AG20443 (cell line): ENCODE measurements at regions not wholly inside any gene's neighbourhood (a gene's known extent, or its start where the extent isn't known, plus 50 kb on each side); places are given as distances from the start of the nearest gene placed in this dataset.
A peak's percentile ranks its signal among the peaks of the same experiment; 100 is the strongest.
"Not testable (repeated sequence)": the region's sequence is repeated elsewhere in the genome, so short reads cannot be mapped to it uniquely, and the experiment has no call there.

Experiments used
- DNase-seq: peaks from one replicate; pipeline ENCODE4 v3.0.0; 2012; ENCODE audit warnings: low spot score, mixed read lengths

GRCh38 chr10:64115908-64116643 is 594.9 kb downstream of the REEP3 start:
- DNase-seq = peak; percentile 11

- no peak for DNase-seq
Observed at GRCh38 chr10:64116707-64117106, 595.5 kb downstream of the REEP3 start.

GRCh38 chr10:64118736-64119135 is 597.5 kb downstream of the REEP3 start:
- DNase-seq = no peak

GRCh38 chr10:64120301-64120980 is 599.2 kb downstream of the REEP3 start:
- DNase-seq = not testable (repeated sequence)

GRCh38 chr10:64130152-64130551 is 609.0 kb downstream of the REEP3 start:
- no peak for DNase-seq

GRCh38 chr10:64134676-64135075 is 613.5 kb downstream of the REEP3 start:
- no peak for DNase-seq

- DNase-seq = no peak
Observed at GRCh38 chr10:64142395-64142794, 621.2 kb downstream of the REEP3 start.

- no peak for DNase-seq
Observed at GRCh38 chr10:64148607-64149006, 627.4 kb downstream of the REEP3 start.

- no peak for DNase-seq
Observed at GRCh38 chr10:64156166-64156565, 635.0 kb downstream of the REEP3 start.

- DNase-seq = no peak
Observed at GRCh38 chr10:64158551-64158950, 637.4 kb downstream of the REEP3 start.

GRCh38 chr10:64159910-64160872 is 639.0 kb downstream of the REEP3 start:
- no peak for DNase-seq

GRCh38 chr10:64170791-64171190 is 649.6 kb downstream of the REEP3 start:
- no peak for DNase-seq

GRCh38 chr10:64173826-64174225 is 652.6 kb downstream of the REEP3 start:
- DNase-seq = no peak

- no peak for DNase-seq
Observed at GRCh38 chr10:64174666-64175255, 653.6 kb downstream of the REEP3 start.

GRCh38 chr10:64175271-64175962 is 654.2 kb downstream of the REEP3 start:
- DNase-seq = no peak

GRCh38 chr10:64182671-64183070 is 661.5 kb downstream of the REEP3 start:
- DNase-seq = no peak

- DNase-seq = no peak
Observed at GRCh38 chr10:64191286-64191685, 670.1 kb downstream of the REEP3 start.

- no peak for DNase-seq
Observed at GRCh38 chr10:64196638-64197315, 675.6 kb downstream of the REEP3 start.

- DNase-seq = no peak
Observed at GRCh38 chr10:64201936-64202335, 680.7 kb downstream of the REEP3 start.

- DNase-seq = not testable (repeated sequence)
Observed at GRCh38 chr10:64204504-64204903, 683.3 kb downstream of the REEP3 start.

GRCh38 chr10:64206409-64206808 is 685.2 kb downstream of the REEP3 start:
- DNase-seq = no peak
